ENCODE measurements at regions not wholly inside any gene's neighbourhood (a gene's known extent, or its start where the extent isn't known, plus 50 kb on each side); places are given as distances from the start of the nearest gene placed in this dataset.

DNA sequence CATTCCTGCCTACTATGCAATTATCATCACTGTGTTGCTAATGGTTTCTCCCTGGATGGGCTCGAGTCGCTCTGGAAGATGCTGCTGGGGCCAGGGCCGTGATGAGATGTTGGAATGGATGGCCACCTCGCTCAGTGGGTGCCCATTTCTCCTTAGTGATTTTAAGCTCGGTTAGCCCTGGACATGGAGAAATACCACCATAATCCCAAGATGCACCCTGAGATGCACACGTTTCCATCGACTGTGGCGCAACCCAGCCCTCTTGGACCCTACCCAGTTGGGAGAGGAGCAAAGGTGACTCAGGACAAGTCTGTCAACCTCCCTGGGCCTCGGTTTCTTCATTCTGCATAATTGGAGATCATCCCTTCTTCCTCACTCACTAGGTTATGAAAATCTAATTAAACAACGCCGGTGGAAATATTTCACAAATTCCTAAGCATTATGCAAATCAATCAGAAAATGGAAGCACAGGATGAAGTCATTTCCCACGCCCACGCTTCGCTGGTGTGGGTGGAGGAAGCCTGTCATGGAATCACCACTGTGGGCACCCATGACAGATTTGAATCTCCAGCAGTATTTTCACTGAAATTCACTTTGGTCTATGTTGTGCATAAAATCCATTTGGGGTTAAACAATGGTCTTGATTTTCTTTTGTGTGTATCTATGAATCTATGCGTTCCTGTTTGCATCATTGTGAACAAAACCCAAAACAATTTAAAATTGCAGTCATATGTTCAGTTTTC lies 195.2 kb downstream of the AXIN2 start:
- TF ChIP-seq, protein P1, sequence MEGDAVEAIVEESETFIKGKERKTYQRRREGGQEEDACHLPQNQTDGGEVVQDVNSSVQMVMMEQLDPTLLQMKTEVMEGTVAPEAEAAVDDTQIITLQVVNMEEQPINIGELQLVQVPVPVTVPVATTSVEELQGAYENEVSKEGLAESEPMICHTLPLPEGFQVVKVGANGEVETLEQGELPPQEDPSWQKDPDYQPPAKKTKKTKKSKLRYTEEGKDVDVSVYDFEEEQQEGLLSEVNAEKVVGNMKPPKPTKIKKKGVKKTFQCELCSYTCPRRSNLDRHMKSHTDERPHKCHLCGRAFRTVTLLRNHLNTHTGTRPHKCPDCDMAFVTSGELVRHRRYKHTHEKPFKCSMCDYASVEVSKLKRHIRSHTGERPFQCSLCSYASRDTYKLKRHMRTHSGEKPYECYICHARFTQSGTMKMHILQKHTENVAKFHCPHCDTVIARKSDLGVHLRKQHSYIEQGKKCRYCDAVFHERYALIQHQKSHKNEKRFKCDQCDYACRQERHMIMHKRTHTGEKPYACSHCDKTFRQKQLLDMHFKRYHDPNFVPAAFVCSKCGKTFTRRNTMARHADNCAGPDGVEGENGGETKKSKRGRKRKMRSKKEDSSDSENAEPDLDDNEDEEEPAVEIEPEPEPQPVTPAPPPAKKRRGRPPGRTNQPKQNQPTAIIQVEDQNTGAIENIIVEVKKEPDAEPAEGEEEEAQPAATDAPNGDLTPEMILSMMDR (IDR thresholded peaks at IDR 0.05): no peak
- TF ChIP-seq POLR2A (IDR thresholded peaks at IDR 0.05): no peak
